NCI-H510A (cell line): ENCODE measurements at regions not wholly inside any gene's neighbourhood (a gene's known extent, or its start where the extent isn't known, plus 50 kb on each side); places are given as distances from the start of the nearest gene placed in this dataset.
"Not testable (repeated sequence)": the region's sequence is repeated elsewhere in the genome, so short reads cannot be mapped to it uniquely, and the experiment has no call there.

Experiments
- DNase-seq: peaks from one replicate; lab custom pipeline; 2025; lab: John Stamatoyannopoulos, UW

- no peak for DNase-seq
These were observed 107.0 kb upstream of the RORA start for GRCh38 chr15:61336026-61336638.

- DNase-seq: not testable (repeated sequence)
These were observed 105.6 kb upstream of the RORA start for GRCh38 chr15:61334714-61335113.

GRCh38 chr15:61331019-61331418 lies 101.9 kb upstream of the RORA start:
- no peak for DNase-seq

GRCh38 chr15:61327019-61327631 lies 98.0 kb upstream of the RORA start:
- peak; percentile 46 for DNase-seq

GRCh38 chr15:61319892-61320291 lies 90.8 kb upstream of the RORA start:
- DNase-seq: no peak

GRCh38 chr15:61318802-61319525 lies 89.9 kb upstream of the RORA start:
- DNase-seq: no peak

GRCh38 chr15:61318301-61318700 lies 89.2 kb upstream of the RORA start:
- no peak for DNase-seq

- no peak for DNase-seq
These were observed 86.4 kb upstream of the RORA start for GRCh38 chr15:61315471-61315870.

- DNase-seq: no peak
These were observed 85.3 kb upstream of the RORA start for GRCh38 chr15:61314427-61314826.

- no peak for DNase-seq
These were observed 80.5 kb upstream of the RORA start for GRCh38 chr15:61309617-61310016.

- no peak for DNase-seq
These were observed 80.0 kb upstream of the RORA start for GRCh38 chr15:61309031-61309511.

- DNase-seq: no peak
These were observed 79.3 kb upstream of the RORA start for GRCh38 chr15:61308437-61308836.

GRCh38 chr15:61307474-61307873 lies 78.4 kb upstream of the RORA start:
- DNase-seq: no peak

- DNase-seq: no peak
These were observed 72.6 kb upstream of the RORA start for GRCh38 chr15:61301701-61302100.

GRCh38 chr15:61299075-61299763 lies 70.1 kb upstream of the RORA start:
- no peak for DNase-seq

GRCh38 chr15:61295239-61295638 lies 66.1 kb upstream of the RORA start:
- no peak for DNase-seq

- no peak for DNase-seq
These were observed 53.6 kb upstream of the RORA start for GRCh38 chr15:61282661-61283060.

GRCh38 chr15:61281328-61281727 lies 52.2 kb upstream of the RORA start:
- no peak for DNase-seq
